Occipital lobe (tissue), 1 donor: ENCODE measurements at regions not wholly inside any gene's neighbourhood (a gene's known extent, or its start where the extent isn't known, plus 50 kb on each side); places are given as distances from the start of the nearest gene placed in this dataset.
"Not testable (repeated sequence)": the region's sequence is repeated elsewhere in the genome, so short reads cannot be mapped to it uniquely, and the experiment has no call there.

Experiments
- DNase-seq: peaks from one replicate; lab custom pipeline; 2025; lab: John Stamatoyannopoulos, UW

GRCh38 chr12:126428769-126429168, 1363.5 kb downstream of the AACS start:
- no peak for DNase-seq

GRCh38 chr12:126430921-126431320, 1365.7 kb downstream of the AACS start:
- no peak for DNase-seq

DNA sequence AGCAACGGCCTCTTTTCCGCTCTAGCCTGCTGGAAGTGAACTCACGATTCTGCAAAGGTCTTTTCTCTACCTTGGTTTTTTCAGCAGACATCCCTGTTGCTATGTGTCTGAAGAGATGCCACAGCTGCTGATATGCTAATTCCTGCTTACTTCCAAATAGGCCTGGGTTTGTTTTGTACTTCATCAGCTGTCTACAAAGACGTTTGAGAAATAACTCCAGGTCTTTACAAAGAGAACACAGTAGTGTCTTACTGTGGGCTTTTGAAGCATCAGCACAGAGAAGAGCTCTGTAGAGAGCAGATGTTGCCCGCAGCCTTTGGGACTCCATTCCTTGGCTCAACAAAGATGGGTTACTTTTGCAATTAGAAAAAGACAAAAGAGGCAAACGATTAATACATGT, 1366.5 kb downstream of the AACS start:
- no peak for DNase-seq

DNA sequence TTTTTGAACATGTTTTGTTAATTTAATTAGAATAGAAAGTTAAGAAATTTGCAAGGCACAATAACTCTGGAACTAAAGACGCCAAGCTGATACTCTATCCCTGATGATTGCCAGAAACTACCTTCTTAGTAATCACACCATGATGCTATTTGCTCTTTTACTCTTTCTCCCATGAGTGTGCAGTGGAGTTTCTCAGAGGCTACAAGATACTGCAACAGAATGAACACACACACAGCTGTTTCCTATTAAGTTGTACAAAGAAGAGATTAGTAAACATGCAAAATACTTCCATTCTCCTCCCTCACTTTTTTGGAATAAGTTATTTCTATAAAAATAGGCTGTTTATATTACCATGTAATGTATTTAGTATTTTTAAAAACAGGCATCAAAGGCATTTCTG, 1367.5 kb downstream of the AACS start:
- no peak for DNase-seq

DNA sequence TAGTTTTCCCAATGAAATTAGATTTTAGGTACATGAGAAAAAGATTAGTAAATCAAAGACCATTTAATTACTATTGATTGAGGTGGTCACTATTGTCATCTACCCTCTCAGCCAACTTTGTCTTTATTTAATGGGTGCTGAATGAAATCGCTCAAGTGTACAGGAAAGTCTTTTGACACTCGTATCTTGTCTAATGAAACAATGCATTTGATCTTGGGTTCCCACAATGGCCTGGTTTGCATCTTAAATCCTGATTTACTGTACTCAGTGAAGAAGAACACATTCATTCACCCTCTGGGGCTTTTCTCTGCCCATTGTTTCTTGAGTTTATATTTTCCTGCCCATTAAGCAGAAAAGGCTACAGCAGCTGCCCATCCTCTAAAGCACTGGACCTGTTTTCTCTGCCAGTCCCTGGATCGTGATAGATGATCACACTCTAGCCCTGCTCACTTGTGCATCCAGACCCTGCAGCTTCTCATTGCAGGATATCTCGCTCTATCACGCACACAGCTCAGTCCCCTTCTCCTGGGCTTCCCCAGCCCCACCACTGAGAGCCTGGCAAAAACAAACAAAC, 1369.3 kb downstream of the AACS start:
- no peak for DNase-seq

DNA sequence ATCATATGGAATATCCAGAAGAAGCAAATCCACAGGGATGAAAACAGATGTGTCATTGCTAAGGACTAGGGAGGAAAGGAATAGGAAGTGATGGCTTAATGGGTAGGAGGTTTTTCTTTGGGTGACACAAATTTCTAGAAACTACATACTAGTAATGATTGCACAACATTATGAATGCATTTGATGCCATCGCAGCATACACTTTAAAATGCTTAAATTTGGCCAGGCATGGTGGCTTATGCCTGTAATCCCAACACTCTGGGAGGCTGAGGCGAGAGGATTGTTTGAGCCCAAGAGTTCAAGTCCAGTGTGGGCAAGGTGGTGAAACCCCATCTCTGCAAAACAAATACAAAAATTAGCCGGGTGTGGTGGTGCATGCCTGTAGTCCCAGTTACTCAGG, 1370.8 kb downstream of the AACS start:
- no peak for DNase-seq

DNA sequence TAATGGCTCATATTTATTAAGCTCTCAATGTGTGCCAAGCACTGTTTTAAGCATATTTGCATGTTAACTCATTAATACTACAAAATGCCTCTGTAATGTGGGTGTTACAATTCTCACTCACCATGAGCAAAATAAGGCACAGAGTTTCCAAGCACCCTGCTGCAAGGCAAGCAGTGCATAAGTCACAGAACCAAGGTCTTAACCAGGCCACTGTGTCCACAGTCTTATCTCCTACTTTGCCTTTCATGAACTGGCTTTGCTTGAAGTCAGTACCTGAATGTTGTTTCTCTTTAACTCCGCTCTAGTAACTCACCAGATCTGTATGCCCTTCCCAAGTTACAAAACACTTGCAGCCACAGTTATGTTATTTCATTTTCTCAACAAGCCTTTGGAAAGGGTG, 1372.7 kb downstream of the AACS start:
- no peak for DNase-seq

DNA sequence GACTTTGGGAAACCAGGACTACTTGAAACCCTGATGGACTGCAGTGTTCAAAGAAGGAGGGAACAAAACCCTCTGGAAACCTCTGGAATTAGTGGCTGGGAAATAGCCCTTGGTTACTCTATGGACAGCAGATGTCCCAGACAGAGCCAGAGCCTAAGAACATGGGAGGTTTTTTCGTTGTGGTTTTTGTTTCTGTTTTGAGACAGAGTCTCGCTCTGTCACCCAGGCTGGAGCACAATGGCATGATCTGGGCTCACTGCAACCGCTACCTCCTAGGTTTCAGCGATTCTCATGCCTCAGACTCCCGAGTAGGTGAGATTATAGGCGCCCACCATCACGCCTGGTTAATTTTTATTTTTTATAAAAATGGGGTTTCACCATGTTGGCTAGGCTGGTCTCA, 1378.7 kb downstream of the AACS start:
- no peak for DNase-seq

GRCh38 chr12:126447346-126447745, 1382.1 kb downstream of the AACS start:
- DNase-seq, result no peak

DNA sequence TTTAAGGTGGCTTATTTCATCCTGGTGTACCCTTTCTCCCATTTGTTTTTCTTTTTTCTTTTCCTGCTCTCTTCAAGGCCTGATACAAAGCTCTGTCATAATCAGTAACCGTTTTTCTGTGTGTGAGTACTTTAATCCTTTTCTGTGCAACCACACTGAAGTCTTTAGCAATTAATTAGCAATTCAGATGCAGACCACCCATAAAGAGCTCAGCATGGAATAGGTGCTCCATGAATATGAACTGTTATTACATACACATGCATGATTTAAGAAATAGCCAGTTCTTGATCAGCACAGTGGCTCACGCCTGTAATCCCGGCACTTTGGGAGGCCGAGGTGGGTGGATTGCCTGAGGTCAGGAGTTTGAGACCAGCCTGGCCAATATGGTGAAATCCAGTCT, 1386.6 kb downstream of the AACS start:
- DNase-seq, result no peak

DNA sequence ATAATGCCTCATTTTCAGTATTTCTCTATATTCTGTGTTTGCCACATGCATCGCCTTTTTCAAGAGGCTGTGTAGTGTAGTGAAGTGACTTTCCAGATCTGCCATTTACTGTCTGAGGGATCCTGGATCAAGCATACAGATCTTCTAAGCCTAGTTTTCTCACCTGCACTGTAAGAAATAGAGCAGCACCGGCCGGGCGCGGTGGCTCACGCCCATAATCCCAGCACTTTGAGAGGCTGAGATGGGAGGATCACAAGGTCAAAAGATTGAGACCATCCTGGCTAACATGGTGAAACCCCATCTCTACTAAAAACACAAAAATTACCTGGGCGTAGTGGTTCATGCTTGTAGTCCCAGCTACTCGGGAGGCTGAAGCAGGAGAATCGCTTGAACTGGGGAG, 1387.5 kb downstream of the AACS start:
- not testable (repeated sequence) for DNase-seq

DNA sequence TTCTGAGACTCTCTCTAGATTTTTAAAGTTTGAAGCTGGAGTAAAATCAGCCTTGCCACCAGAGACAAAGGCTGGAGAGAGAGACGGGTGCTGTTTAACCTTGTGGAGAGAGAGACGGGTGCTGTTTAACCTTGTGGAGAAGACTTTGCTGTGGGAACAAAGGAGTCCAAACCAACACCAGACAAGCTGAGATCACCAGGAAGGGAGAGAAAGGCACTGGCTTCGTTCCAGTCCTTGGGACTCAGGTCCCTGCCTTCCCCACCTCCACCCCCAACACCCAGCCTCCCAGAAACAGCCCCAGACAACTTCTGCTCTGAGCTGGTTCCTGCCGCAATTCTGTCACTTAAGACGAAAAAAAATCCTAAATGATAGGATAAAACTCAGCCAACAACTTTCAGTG, 1389.3 kb downstream of the AACS start:
- no peak for DNase-seq

DNA sequence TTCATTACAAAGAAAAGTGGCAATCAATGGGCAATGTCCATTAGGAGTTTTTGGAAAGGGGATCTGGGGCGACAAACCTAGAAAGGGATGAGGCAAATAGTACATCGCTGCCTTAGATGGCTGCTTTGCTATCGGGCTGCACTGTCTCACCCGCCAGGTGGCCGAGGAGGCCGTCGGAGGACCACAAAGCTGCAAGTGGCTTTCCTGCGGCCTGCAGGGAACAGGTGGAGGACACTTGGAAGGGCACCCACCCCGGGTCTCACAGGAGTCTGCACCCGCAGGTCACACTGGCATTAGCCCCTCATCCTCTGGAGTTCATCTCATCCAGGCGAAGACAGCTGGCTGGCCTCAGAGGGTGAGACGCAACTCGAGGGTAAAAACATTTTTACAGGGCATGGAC, 1392.5 kb downstream of the AACS start:
- DNase-seq, result no peak

DNA sequence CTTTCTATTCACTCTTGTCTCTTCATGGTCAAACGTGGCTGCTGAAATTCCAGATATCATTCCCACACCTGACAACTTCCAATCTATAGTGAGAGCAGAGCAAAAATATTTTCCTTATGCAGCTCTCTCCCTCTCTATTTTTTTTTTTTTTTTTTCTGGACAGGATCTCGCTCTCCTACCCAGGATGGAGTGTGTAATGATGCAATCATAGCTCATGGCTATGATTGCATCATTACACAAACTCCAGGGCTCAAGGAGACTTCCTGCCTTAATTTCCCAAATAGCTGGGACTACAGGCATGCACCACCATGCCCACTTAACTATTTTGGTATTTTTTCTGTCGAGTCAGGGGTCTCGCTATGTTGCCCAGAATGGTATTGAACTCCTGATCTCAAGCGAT, 1398.9 kb downstream of the AACS start:
- DNase-seq, result no peak

DNA sequence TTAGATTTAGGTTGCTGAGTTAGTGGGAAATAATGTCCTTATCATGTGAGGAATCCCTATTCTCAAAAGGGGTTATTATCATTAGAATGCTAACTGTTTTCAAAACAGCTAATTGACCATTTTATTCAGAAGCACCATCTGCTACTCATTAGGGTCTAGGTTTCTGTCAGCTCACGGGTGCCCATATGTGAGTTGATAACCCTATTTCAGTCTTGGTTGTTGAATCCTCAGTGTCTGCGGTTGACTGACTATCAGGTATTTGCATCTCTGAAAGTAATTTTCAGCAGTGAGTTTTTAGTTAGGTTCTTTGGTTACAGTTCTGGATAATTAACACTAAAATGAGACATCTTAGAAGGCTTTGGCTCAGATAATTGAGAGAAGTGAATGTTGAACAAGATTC, 1404.0 kb downstream of the AACS start:
- DNase-seq, result no peak

- DNase-seq, result no peak
Measured at GRCh38 chr12:126474703-126475102, 1409.5 kb downstream of the AACS start.

GRCh38 chr12:126480451-126480850, 1415.2 kb downstream of the AACS start:
- no peak for DNase-seq

DNA sequence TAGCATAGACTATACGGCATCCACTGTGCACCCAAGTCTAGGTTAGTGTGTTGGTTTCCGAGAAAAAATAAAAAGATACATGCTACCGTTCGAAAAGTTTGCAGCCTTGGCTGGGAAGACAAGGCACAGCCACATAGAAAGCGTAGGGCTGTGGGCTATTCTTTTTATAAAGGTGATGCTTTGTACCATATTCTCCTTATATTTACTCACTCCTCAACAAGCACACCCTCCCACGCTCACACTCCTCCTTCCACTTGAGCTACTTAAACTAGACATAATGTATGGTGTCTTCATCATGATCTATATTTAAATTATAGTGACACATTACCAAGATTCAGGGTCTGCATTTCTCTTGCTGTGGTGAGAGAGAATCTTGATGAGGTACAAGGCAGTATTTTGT, 1416.5 kb downstream of the AACS start:
- peak; percentile 22 for DNase-seq

DNA sequence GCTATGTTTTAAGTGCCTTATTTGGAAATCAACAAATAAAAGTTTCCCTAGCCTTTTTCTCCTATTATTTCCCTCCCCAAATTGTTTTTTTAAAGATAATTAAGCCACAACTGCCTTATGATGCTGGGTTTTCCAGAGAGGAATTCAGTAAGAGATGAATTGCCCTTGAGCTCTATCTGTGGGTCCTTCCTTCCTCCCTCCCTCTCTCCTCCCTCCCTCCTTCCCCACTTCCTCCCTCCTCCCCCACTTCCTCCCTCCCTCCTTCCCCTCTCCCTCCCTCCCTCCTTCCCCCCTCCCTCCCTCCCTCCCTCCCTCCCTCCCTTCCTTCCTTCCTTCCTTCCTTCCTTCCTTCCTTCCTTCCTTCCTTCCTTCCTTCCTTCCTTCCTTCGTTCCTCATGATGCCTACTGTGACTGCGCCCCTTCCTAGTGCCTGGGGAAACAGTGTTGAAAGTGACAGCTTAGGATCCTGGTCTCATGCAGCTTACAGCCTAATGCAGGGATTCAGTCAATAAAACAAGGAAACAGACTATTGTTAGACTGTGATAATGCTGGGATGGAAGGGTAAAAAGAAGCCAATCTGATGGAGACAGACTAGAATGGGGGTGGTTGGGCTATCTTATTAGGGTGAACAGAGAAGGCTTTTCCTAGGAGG, 1417.1 kb downstream of the AACS start:
- no peak for DNase-seq

- DNase-seq, result no peak
Measured at GRCh38 chr12:126483145-126484068, 1418.2 kb downstream of the AACS start.

DNA sequence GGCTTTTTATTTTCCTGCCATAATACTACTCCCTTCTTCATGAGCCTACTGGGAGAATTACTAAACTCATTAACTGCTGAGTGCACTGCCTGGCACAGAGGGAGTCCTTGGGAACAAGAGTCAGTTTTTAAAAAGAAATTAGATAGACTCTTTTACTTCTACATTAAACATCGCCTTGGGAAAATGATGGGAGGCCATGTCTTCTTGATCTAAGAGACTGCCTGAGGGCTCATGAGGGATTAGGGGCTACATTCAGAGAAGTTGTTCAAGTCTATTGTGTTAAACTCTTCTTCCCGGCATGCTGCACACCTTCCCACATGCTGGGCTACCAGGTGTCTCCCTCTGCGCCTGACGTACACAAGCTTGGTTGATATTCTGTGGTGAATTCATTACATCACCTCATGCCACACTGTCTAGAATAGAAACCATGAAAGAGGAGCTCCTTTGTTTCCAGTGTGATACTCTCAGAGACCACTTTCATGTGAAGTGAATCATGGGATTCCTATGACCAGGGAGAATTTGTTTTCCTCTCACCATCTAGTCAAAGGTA, 1422.3 kb downstream of the AACS start:
- no peak for DNase-seq

- DNase-seq, result no peak
Measured at GRCh38 chr12:126488806-126489205, 1423.6 kb downstream of the AACS start.
